GM23338 (cell line): ENCODE measurements at regions not wholly inside any gene's neighbourhood (a gene's known extent, or its start where the extent isn't known, plus 50 kb on each side); places are given as distances from the start of the nearest gene placed in this dataset.

Experiments used
- ATAC-seq: fragments of 200-7000 bp; cut with Tn5 transposase; 3 replicates; pipeline ENCODE4 v1.9.1; 2020
- DNase-seq: peaks from one replicate; pipeline ENCODE4 v3.0.0-alpha.2; 2015; ENCODE audit warnings: low spot score
- H2AFZ ChIP-seq: fragments of 200-600 bp; sonication (generic); 2 replicates; pipeline ENCODE4 v1.8.0; 2016; ENCODE audit warnings: antibody characterized with exemption, mild to moderate bottlenecking, moderate library complexity
- H3F3A ChIP-seq: fragments of 200-600 bp; sonication (generic); replicated peaks from 2 replicates; pipeline ENCODE4 v1.8.0; 2017; ENCODE audit warnings: antibody characterized with exemption, mixed run types, low read depth
- H3K27ac ChIP-seq: fragments of 200-600 bp; sonication (generic); 2 replicates; pipeline ENCODE4 v1.6.1; 2016; ENCODE audit warnings: low read depth
- H3K27me3 ChIP-seq: fragments of 200-600 bp; sonication (generic); 2 replicates; pipeline ENCODE4 v1.8.0; 2016; ENCODE audit warnings: mild to moderate bottlenecking, mixed run types, moderate library complexity; ENCODE audit not compliant: insufficient read depth
- H3K36me3 ChIP-seq: fragments of 200-600 bp; sonication (generic); 2 replicates; pipeline ENCODE4 v1.8.0; 2016; ENCODE audit warnings: mild to moderate bottlenecking; ENCODE audit not compliant: insufficient read depth
- H3K4me1 ChIP-seq: fragments of 200-600 bp; sonication (generic); 2 replicates; pipeline ENCODE4 v1.8.0; 2016; ENCODE audit warnings: mild to moderate bottlenecking, moderate library complexity; ENCODE audit not compliant: insufficient read depth
- H3K4me2 ChIP-seq: fragments of 200-600 bp; sonication (generic); 2 replicates; pipeline ENCODE4 v1.7.1; 2017; ENCODE audit warnings: mixed run types
- H3K4me3 ChIP-seq: fragments of 200-600 bp; sonication (generic); 2 replicates; pipeline ENCODE4 v1.6.1; 2016; ENCODE audit warnings: mixed run types
- H3K79me2 ChIP-seq: fragments of 200-600 bp; sonication (generic); replicated peaks from 2 replicates; pipeline ENCODE4 v1.8.0; 2017; ENCODE audit warnings: mild to moderate bottlenecking; ENCODE audit not compliant: insufficient read depth
- H3K9me2 ChIP-seq: fragments of 200-600 bp; sonication (generic); 2 replicates; pipeline ENCODE4 v1.8.0; 2017; ENCODE audit not compliant: insufficient read depth
- H4K20me1 ChIP-seq: fragments of 200-600 bp; sonication (generic); replicated peaks from 2 replicates; pipeline ENCODE4 v1.8.0; 2017; ENCODE audit warnings: mild to moderate bottlenecking; ENCODE audit not compliant: insufficient read depth
- H3K27ac Mint-ChIP-seq: 2 replicates; pipeline ENCODE4 v1.8.0; 2020; ENCODE audit warnings: inconsistent platforms, mild to moderate bottlenecking, moderate library complexity, mixed read lengths
- H3K27me3 Mint-ChIP-seq: 3 replicates; pipeline ENCODE4 v1.8.0; 2022; ENCODE audit warnings: low read depth, mild to moderate bottlenecking, moderate library complexity, mixed read lengths, inconsistent platforms; ENCODE audit not compliant: insufficient read depth, poor library complexity
- H3K36me3 Mint-ChIP-seq: 3 replicates; pipeline ENCODE4 v1.8.0; 2021; ENCODE audit warnings: low read depth, mild to moderate bottlenecking, inconsistent platforms, moderate library complexity, mixed read lengths
- H3K4me1 Mint-ChIP-seq: 3 replicates; pipeline ENCODE4 v1.8.0; 2020; ENCODE audit warnings: mild to moderate bottlenecking, inconsistent platforms, mixed read lengths
- H3K4me3 Mint-ChIP-seq: 3 replicates; pipeline ENCODE4 v1.8.0; 2021; ENCODE audit warnings: moderate library complexity, mild to moderate bottlenecking, inconsistent platforms, mixed read lengths
- H3K9me3 Mint-ChIP-seq: 3 replicates; pipeline ENCODE4 v1.8.0; 2020; ENCODE audit warnings: moderate library complexity, mild to moderate bottlenecking, inconsistent platforms, mixed read lengths
- CREB1 ChIP-seq: fragments of 250-450 bp; sonication (Bioruptor Pico); IDR thresholded peaks from 2 replicates; pipeline ENCODE4 v1.5.0; 2020; ENCODE audit warnings: low read depth, mild to moderate bottlenecking, moderate library complexity
- EZH2 ChIP-seq: fragments of 200-600 bp; sonication (generic); IDR thresholded peaks from one replicate; pipeline ENCODE4 v1.8.0; 2017; ENCODE audit warnings: antibody characterized with exemption, mild to moderate bottlenecking, low read depth; ENCODE audit not compliant: unreplicated experiment
- EZH2phosphoT487 ChIP-seq: fragments of 200-600 bp; sonication (generic); IDR thresholded peaks from one replicate; pipeline ENCODE4 v1.8.1; 2018; ENCODE audit warnings: antibody characterized with exemption; ENCODE audit not compliant: unreplicated experiment
- JUNB ChIP-seq: IDR thresholded peaks from one replicate; pipeline ENCODE4 v1.6.1; 2016; ENCODE audit warnings: antibody characterized with exemption; ENCODE audit not compliant: unreplicated experiment
- NANOG ChIP-seq: IDR thresholded peaks from 2 replicates; pipeline ENCODE4 v1.6.1; 2016; ENCODE audit warnings: antibody characterized with exemption, borderline replicate concordance
- POLR2AphosphoS5 ChIP-seq: IDR thresholded peaks from 2 replicates; pipeline ENCODE4 v1.6.1; 2016; ENCODE audit warnings: antibody characterized with exemption, low read depth
- STAT1 ChIP-seq: IDR thresholded peaks from one replicate; pipeline ENCODE4 v1.6.1; 2016; ENCODE audit warnings: antibody characterized with exemption; ENCODE audit not compliant: unreplicated experiment
- ZNF114 ChIP-seq: fragments of 250-450 bp; sonication (Bioruptor Pico); IDR thresholded peaks from 2 replicates; pipeline ENCODE4 v1.5.0; 2020; ENCODE audit warnings: mild to moderate bottlenecking, moderate library complexity
- ZNF331 ChIP-seq: fragments of 250-450 bp; sonication (Bioruptor Pico); IDR thresholded peaks from 2 replicates; pipeline ENCODE4 v1.5.0; 2020; ENCODE audit warnings: low read depth, mild to moderate bottlenecking, moderate library complexity
- TF ChIP-seq, protein P1 (sequence below): IDR thresholded peaks from one replicate; pipeline ENCODE4 v1.6.1; 2018; ENCODE audit warnings: antibody characterized with exemption; ENCODE audit not compliant: unreplicated experiment

DNA sequence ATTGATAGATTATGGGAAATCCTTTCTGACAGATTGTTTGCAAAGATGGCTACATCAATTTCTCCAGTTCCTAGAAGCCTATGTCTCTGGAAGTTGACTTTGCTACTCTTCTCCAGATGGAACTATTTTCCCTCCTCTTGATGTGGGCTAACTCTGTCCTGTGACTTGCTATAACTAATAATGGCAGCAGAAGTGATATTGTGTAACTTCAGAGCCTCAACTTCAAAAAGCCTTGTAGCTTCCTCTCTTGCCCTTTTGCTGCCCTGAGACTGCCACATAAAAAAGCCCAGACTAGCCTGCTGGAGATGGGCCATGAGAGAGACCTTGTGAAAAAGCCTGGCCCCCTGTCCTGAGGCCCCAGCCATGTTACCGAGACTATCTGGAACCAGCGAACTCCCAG is 210.7 kb upstream of the SLC7A11 start (continued):
- TF ChIP-seq, protein P1, sequence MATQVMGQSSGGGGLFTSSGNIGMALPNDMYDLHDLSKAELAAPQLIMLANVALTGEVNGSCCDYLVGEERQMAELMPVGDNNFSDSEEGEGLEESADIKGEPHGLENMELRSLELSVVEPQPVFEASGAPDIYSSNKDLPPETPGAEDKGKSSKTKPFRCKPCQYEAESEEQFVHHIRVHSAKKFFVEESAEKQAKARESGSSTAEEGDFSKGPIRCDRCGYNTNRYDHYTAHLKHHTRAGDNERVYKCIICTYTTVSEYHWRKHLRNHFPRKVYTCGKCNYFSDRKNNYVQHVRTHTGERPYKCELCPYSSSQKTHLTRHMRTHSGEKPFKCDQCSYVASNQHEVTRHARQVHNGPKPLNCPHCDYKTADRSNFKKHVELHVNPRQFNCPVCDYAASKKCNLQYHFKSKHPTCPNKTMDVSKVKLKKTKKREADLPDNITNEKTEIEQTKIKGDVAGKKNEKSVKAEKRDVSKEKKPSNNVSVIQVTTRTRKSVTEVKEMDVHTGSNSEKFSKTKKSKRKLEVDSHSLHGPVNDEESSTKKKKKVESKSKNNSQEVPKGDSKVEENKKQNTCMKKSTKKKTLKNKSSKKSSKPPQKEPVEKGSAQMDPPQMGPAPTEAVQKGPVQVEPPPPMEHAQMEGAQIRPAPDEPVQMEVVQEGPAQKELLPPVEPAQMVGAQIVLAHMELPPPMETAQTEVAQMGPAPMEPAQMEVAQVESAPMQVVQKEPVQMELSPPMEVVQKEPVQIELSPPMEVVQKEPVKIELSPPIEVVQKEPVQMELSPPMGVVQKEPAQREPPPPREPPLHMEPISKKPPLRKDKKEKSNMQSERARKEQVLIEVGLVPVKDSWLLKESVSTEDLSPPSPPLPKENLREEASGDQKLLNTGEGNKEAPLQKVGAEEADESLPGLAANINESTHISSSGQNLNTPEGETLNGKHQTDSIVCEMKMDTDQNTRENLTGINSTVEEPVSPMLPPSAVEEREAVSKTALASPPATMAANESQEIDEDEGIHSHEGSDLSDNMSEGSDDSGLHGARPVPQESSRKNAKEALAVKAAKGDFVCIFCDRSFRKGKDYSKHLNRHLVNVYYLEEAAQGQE = no peak
- no peak for TF ChIP-seq NANOG

DNA sequence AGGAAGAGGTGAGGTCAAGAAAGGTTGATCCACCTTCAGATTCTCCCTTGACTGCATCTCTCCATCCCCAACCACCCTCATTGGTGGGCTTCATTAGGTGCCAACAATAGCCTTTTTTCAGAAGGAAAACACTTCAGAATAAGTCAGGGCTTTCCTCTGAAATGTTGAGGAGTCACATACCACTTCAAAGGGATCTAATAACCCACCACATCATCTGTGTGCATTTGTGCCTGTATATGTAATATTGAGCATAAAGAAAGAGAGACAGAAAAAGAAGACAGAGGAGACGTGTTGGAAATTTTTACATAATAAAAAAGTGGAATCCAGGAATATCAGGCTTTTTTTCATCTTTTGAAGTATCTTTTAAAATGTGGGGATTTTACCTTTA is 209.1 kb upstream of the SLC7A11 start:
- Histone ChIP-seq H3K4me1 (peaks cover 6% of the 10 kb centered on the region; the same call in 1 of the 2 replicates), H2AFZ (no peak overlapping the region), H3K27ac (no peak overlapping the region), H4K20me1 (no peaks in the 10 kb centered on the region), H3K27me3 (no peaks in the 10 kb centered on the region), H3K36me3 (no peaks in the 10 kb centered on the region), H3K4me3 (no peak overlapping the region), H3K9me2 (no peaks in the 10 kb centered on the region), H3K79me2 (no peaks in the 10 kb centered on the region), H3K4me2 (no peak overlapping the region), H3F3A (no peaks in the 10 kb centered on the region)
- no peak overlapping the region for H3K4me3 Mint-ChIP-seq
- peaks cover 8% of the 10 kb centered on the region for H3K4me1 Mint-ChIP-seq
- ATAC-seq (no peak), DNase-seq (no peak)
- no peak overlapping the region for H3K27ac Mint-ChIP-seq
- TF ChIP-seq EZH2 (no peak), POLR2AphosphoS5 (no peak), ZNF331 (CRISPR knock-in tag) (no peak), STAT1 (no peak), ZNF114 (CRISPR knock-in tag) (no peak)
- no peaks in the 10 kb centered on the region; the same call in 2 of the 3 replicates for H3K36me3 Mint-ChIP-seq
- no peaks in the 10 kb centered on the region; the same call in 2 of the 3 replicates for H3K9me3 Mint-ChIP-seq
- no peaks in the 10 kb centered on the region for H3K27me3 Mint-ChIP-seq

DNA sequence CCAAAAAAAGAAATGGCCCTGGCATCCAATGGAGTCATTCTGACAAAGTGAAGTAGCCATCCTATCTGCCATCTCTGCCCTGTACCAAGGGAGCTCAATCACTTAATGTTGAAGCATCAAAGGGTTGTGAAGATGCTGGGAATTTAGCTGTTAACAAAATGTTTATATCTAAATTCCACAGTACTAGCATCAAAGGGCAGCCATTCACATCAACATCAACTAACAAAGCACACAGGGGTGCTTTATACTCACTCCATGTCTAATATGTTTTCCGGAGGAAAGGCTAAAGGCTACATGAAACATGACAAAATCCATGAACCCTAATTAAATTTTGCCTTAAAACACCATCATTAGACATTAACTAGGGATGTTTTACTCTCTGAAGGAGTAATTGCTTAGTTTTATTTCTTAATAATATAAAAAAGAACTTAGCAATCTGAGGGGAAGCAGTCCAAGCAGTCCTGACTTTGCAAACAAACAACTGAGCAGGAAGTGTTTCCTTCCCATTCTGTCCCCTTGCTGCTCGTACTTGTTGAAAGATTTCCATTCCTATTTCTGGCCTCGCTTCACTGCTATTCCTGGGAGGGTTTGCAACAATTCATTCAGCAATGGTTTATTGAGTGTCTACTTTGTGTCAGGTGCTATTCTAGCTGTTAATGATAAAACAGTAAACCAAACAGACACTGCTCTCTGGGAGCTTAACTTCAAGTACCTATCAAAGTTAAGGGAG is 208.6 kb upstream of the SLC7A11 start:
- H3K4me2 ChIP-seq = no peak overlapping the region
- Mint-ChIP-seq H3K9me3 (no peaks in the 10 kb centered on the region), H3K36me3 (no peaks in the 10 kb centered on the region; the same call in 2 of the 3 replicates), H3K4me1 (peaks cover 7% of the 10 kb centered on the region), H3K27ac (no peak overlapping the region), H3K4me3 (no peak overlapping the region), H3K27me3 (no peaks in the 10 kb centered on the region)
- no peaks in the 10 kb centered on the region for H3K9me2 ChIP-seq
- no peaks in the 10 kb centered on the region for H3F3A ChIP-seq
- H3K79me2 ChIP-seq = no peaks in the 10 kb centered on the region
- H2AFZ ChIP-seq = no peak overlapping the region
- H3K4me3 ChIP-seq = no peak overlapping the region
- peaks cover 6% of the 10 kb centered on the region; the same call in 1 of the 2 replicates for H3K4me1 ChIP-seq
- ATAC-seq (no peak), DNase-seq (no peak)
- H3K27ac ChIP-seq = no peak overlapping the region
- no peaks in the 10 kb centered on the region for H3K27me3 ChIP-seq
- no peaks in the 10 kb centered on the region for H4K20me1 ChIP-seq
- TF ChIP-seq JUNB = no peak
- no peak for TF ChIP-seq STAT1
- no peak for TF ChIP-seq CREB1 (CRISPR knock-in tag)
- TF ChIP-seq, protein P1 = no peak
- TF ChIP-seq EZH2phosphoT487 = no peak
- H3K36me3 ChIP-seq = no peaks in the 10 kb centered on the region
